Karpas-422 (cell line): ENCODE measurements at regions not wholly inside any gene's neighbourhood (a gene's known extent, or its start where the extent isn't known, plus 50 kb on each side); places are given as distances from the start of the nearest gene placed in this dataset.

ENCODE experiments used
- DNase-seq: peaks from one replicate; pipeline ENCODE4 v3.0.0-alpha.2; 2015
- H2AFZ ChIP-seq: fragments of 200-600 bp; sonication (generic); 2 replicates; pipeline ENCODE4 v1.6.1; 2014; ENCODE audit warnings: antibody characterized with exemption, low read length, mixed read lengths
- H3K27ac ChIP-seq: fragments of 200-600 bp; sonication (generic); 2 replicates; pipeline ENCODE4 v1.5.1; 2014; ENCODE audit warnings: mild to moderate bottlenecking, low read length, moderate library complexity
- H3K27me3 ChIP-seq: fragments of 200-600 bp; sonication (generic); 2 replicates; pipeline ENCODE4 v1.6.1; 2014; ENCODE audit warnings: low read length, mixed read lengths
- H3K36me3 ChIP-seq: fragments of 200-600 bp; sonication (generic); 2 replicates; pipeline ENCODE4 v1.6.1; 2014; ENCODE audit warnings: low read length, mixed read lengths; ENCODE audit not compliant: insufficient read depth
- H3K4me1 ChIP-seq: fragments of 200-600 bp; sonication (generic); 2 replicates; pipeline ENCODE4 v1.6.1; 2014; ENCODE audit warnings: mild to moderate bottlenecking, low read length, mixed read lengths
- H3K4me2 ChIP-seq: fragments of 200-600 bp; sonication (generic); 2 replicates; pipeline ENCODE4 v1.6.1; 2014; ENCODE audit warnings: low read length, low read depth, mild to moderate bottlenecking; ENCODE audit not compliant: poor library complexity, severe bottlenecking
- H3K4me3 ChIP-seq: fragments of 200-600 bp; sonication (generic); 2 replicates; pipeline ENCODE4 v1.5.1; 2014; ENCODE audit warnings: mild to moderate bottlenecking, antibody characterized with exemption, low read length, mixed read lengths
- H3K79me2 ChIP-seq: fragments of 200-600 bp; sonication (generic); 2 replicates; pipeline ENCODE4 v1.6.1; 2014; ENCODE audit warnings: mild to moderate bottlenecking, low read length, mixed read lengths
- H3K9ac ChIP-seq: fragments of 200-600 bp; sonication (generic); 2 replicates; pipeline ENCODE4 v1.6.0; 2014; ENCODE audit warnings: low read length
- H3K9me2 ChIP-seq: fragments of 200-600 bp; sonication (generic), shearing (Covaris generic); replicated peaks from 2 replicates; pipeline ENCODE4 v1.6.0; 2014; ENCODE audit warnings: mild to moderate bottlenecking, low read length, moderate library complexity; ENCODE audit not compliant: insufficient read depth
- H3K9me3 ChIP-seq: fragments of 300-700, 200-600 bp; sonication (generic); 2 replicates; pipeline ENCODE4 v1.6.1; 2014; ENCODE audit warnings: low read length, mixed read lengths
- H4K20me1 ChIP-seq: fragments of 200-600 bp; sonication (generic); 2 replicates; pipeline ENCODE4 v1.6.1; 2014; ENCODE audit warnings: mild to moderate bottlenecking, antibody characterized with exemption, low read length, low read depth; ENCODE audit not compliant: insufficient read depth

- Histone ChIP-seq H2AFZ (no peak overlapping the region), H3K36me3 (no peaks in the 10 kb centered on the region), H3K4me1 (no peaks in the 10 kb centered on the region), H3K9me2 (no peaks in the 10 kb centered on the region), H3K4me3 (no peak overlapping the region), H4K20me1 (no peaks in the 10 kb centered on the region), H3K9ac (no peak overlapping the region), H3K4me2 (no peak overlapping the region), H3K79me2 (no peaks in the 10 kb centered on the region), H3K27me3 (no peaks in the 10 kb centered on the region), H3K27ac (no peak overlapping the region), H3K9me3 (no peaks in the 10 kb centered on the region)
- no peak for DNase-seq
Measured at GRCh38 chr2:2765839-2766495, 434.9 kb upstream of the MYT1L start.

GRCh38 chr2:2765176-2765800 lies 434.2 kb upstream of the MYT1L start:
- no peak overlapping the region for H3K27ac ChIP-seq
- no peaks in the 10 kb centered on the region for H3K9me2 ChIP-seq
- H3K9me3 ChIP-seq, result no peaks in the 10 kb centered on the region
- H3K79me2 ChIP-seq, result no peaks in the 10 kb centered on the region
- H2AFZ ChIP-seq, result no peak overlapping the region
- H3K4me3 ChIP-seq, result no peak overlapping the region
- DNase-seq, result no peak
- H3K9ac ChIP-seq, result no peak overlapping the region
- no peaks in the 10 kb centered on the region for H3K36me3 ChIP-seq
- H3K4me1 ChIP-seq, result no peaks in the 10 kb centered on the region
- H3K4me2 ChIP-seq, result no peak overlapping the region
- no peaks in the 10 kb centered on the region for H4K20me1 ChIP-seq
- no peaks in the 10 kb centered on the region for H3K27me3 ChIP-seq

GRCh38 chr2:2764739-2765138 lies 433.7 kb upstream of the MYT1L start:
- Histone ChIP-seq H3K4me2 (no peak overlapping the region), H4K20me1 (no peaks in the 10 kb centered on the region), H3K4me1 (no peaks in the 10 kb centered on the region), H3K9me3 (no peaks in the 10 kb centered on the region), H3K4me3 (no peak overlapping the region), H3K27me3 (no peaks in the 10 kb centered on the region), H3K79me2 (no peaks in the 10 kb centered on the region), H3K27ac (no peak overlapping the region), H3K9ac (no peak overlapping the region), H3K9me2 (no peaks in the 10 kb centered on the region), H2AFZ (no peak overlapping the region), H3K36me3 (no peaks in the 10 kb centered on the region)
- DNase-seq, result no peak

GRCh38 chr2:2764001-2764355 lies 432.9 kb upstream of the MYT1L start:
- H3K4me3 ChIP-seq, result no peak overlapping the region

GRCh38 chr2:2763351-2764000 lies 432.4 kb upstream of the MYT1L start:
- Histone ChIP-seq H3K9me3 (no peaks in the 10 kb centered on the region), H4K20me1 (no peaks in the 10 kb centered on the region), H3K4me1 (no peaks in the 10 kb centered on the region), H3K27ac (no peak overlapping the region), H3K36me3 (no peaks in the 10 kb centered on the region), H2AFZ (no peak overlapping the region), H3K9me2 (no peaks in the 10 kb centered on the region), H3K9ac (no peak overlapping the region), H3K4me2 (no peak overlapping the region), H3K4me3 (no peak overlapping the region), H3K27me3 (no peaks in the 10 kb centered on the region), H3K79me2 (no peaks in the 10 kb centered on the region)
- no peak for DNase-seq

More at GRCh38 chr2:2764001-2764355, 432.9 kb upstream of the MYT1L start:
- no peaks in the 10 kb centered on the region for H3K9me3 ChIP-seq
- H3K79me2 ChIP-seq, result no peaks in the 10 kb centered on the region
- H3K36me3 ChIP-seq, result no peaks in the 10 kb centered on the region
- no peak overlapping the region for H3K9ac ChIP-seq
- no peak overlapping the region for H2AFZ ChIP-seq
- no peak overlapping the region for H3K27ac ChIP-seq
- no peaks in the 10 kb centered on the region for H4K20me1 ChIP-seq
- H3K4me2 ChIP-seq, result no peak overlapping the region
- H3K9me2 ChIP-seq, result no peaks in the 10 kb centered on the region
- DNase-seq, result no peak
- no peaks in the 10 kb centered on the region for H3K27me3 ChIP-seq
- H3K4me1 ChIP-seq, result no peaks in the 10 kb centered on the region

- H3K27ac ChIP-seq, result no peak overlapping the region
- no peaks in the 10 kb centered on the region for H3K36me3 ChIP-seq
- no peaks in the 10 kb centered on the region for H4K20me1 ChIP-seq
- H3K4me2 ChIP-seq, result no peak overlapping the region
- H3K9me3 ChIP-seq, result no peaks in the 10 kb centered on the region
- no peak overlapping the region for H3K9ac ChIP-seq
- no peak for DNase-seq
- no peaks in the 10 kb centered on the region for H3K79me2 ChIP-seq
- no peak overlapping the region for H3K4me3 ChIP-seq
- no peaks in the 10 kb centered on the region for H3K27me3 ChIP-seq
- H2AFZ ChIP-seq, result no peak overlapping the region
- H3K4me1 ChIP-seq, result peaks cover 2% of the 10 kb centered on the region
- no peaks in the 10 kb centered on the region for H3K9me2 ChIP-seq
Measured at GRCh38 chr2:2762913-2763312, 431.8 kb upstream of the MYT1L start.

GRCh38 chr2:2762166-2762908 lies 431.3 kb upstream of the MYT1L start:
- H3K36me3 ChIP-seq, result no peaks in the 10 kb centered on the region
- H3K27me3 ChIP-seq, result no peaks in the 10 kb centered on the region
- H2AFZ ChIP-seq, result no peak overlapping the region
- H3K9me3 ChIP-seq, result no peaks in the 10 kb centered on the region
- no peaks in the 10 kb centered on the region for H3K9me2 ChIP-seq
- no peaks in the 10 kb centered on the region for H3K79me2 ChIP-seq
- no peak overlapping the region for H3K9ac ChIP-seq
- H4K20me1 ChIP-seq, result no peaks in the 10 kb centered on the region
- H3K4me3 ChIP-seq, result no peak overlapping the region
- no peak overlapping the region for H3K4me2 ChIP-seq
- H3K4me1 ChIP-seq, result peaks cover 8% of the 10 kb centered on the region
- no peak overlapping the region for H3K27ac ChIP-seq
- no peak for DNase-seq

GRCh38 chr2:2758793-2759367 lies 427.8 kb upstream of the MYT1L start:
- H3K27me3 ChIP-seq, result no peaks in the 10 kb centered on the region; the same call in 1 of the 2 replicates
- H4K20me1 ChIP-seq, result no peaks in the 10 kb centered on the region
- H3K4me2 ChIP-seq, result no peak overlapping the region
- no peak overlapping the region for H3K4me3 ChIP-seq
- peaks cover 4% of the 10 kb centered on the region; the same call in 1 of the 2 replicates for H3K9me3 ChIP-seq
- H3K36me3 ChIP-seq, result no peaks in the 10 kb centered on the region
- no peak overlapping the region for H3K27ac ChIP-seq
- H3K4me1 ChIP-seq, result peaks cover 14% of the 10 kb centered on the region
- no peaks in the 10 kb centered on the region for H3K79me2 ChIP-seq
- DNase-seq, result no peak
- no peak overlapping the region for H2AFZ ChIP-seq
- no peak overlapping the region for H3K9ac ChIP-seq
- H3K9me2 ChIP-seq, result no peaks in the 10 kb centered on the region
